Fibroblast of mammary gland (primary cell): ENCODE measurements at regions not wholly inside any gene's neighbourhood (a gene's known extent, or its start where the extent isn't known, plus 50 kb on each side); places are given as distances from the start of the nearest gene placed in this dataset.

Experiments used
- DNase-seq: peaks from one replicate; pipeline ENCODE4 v3.0.0-alpha.2; 2010; ENCODE audit warnings: low read depth
- H3K4me3 ChIP-seq: 2 replicates; pipeline ENCODE4 v1.5.1; 2011; ENCODE audit warnings: low read depth, mild to moderate bottlenecking, low read length, moderate library complexity; ENCODE audit not compliant: control insufficient read depth
- CTCF ChIP-seq: conservative IDR thresholded peaks from 2 replicates; pipeline ENCODE4 v1.5.1; 2011; ENCODE audit warnings: low read depth, low read length, inconsistent platforms; ENCODE audit not compliant: control insufficient read depth, insufficient read depth

- H3K4me3 ChIP-seq = no peak overlapping the region
- peak; percentile 21 for DNase-seq
- no peak for TF ChIP-seq CTCF
These were observed 69.2 kb upstream of the INSIG1 start for GRCh38 chr7:155228459-155228845.

GRCh38 chr7:155228894-155229293, 68.8 kb upstream of the INSIG1 start:
- no peak overlapping the region for H3K4me3 ChIP-seq
- no peak for TF ChIP-seq CTCF
- no peak for DNase-seq

- DNase-seq = no peak
- H3K4me3 ChIP-seq = no peak overlapping the region
- TF ChIP-seq CTCF = no peak
These were observed 68.0 kb upstream of the INSIG1 start for GRCh38 chr7:155229548-155230168.

GRCh38 chr7:155230169-155230593, 67.5 kb upstream of the INSIG1 start:
- TF ChIP-seq CTCF = no peak
- DNase-seq = peak; percentile 99
- H3K4me3 ChIP-seq = no peak overlapping the region

- no peak overlapping the region for H3K4me3 ChIP-seq
- TF ChIP-seq CTCF = no peak
- no peak for DNase-seq
These were observed 66.4 kb upstream of the INSIG1 start for GRCh38 chr7:155231241-155231800.

GRCh38 chr7:155231941-155232340, 65.7 kb upstream of the INSIG1 start:
- H3K4me3 ChIP-seq = no peak overlapping the region
- no peak for DNase-seq
- TF ChIP-seq CTCF = no peak
